Esophagus squamous epithelium (tissue), 4 donors: ENCODE measurements at regions not wholly inside any gene's neighbourhood (a gene's known extent, or its start where the extent isn't known, plus 50 kb on each side); places are given as distances from the start of the nearest gene placed in this dataset.

Experiments
- POLR2A ChIP-seq, 4 donors: fragments of 450-650 bp; IDR thresholded peaks; one replicate each; pipeline ENCODE4 v1.6.1; 2017; ENCODE audit warnings: antibody characterized with exemption in 4 of 4, mild to moderate bottlenecking in 4 of 4, moderate library complexity in 3 of 4
- TF ChIP-seq, protein P1 (sequence below), 6 experiments: fragments of 450-650 bp in 4 of 6; fragments of 200-600 bp in 2 of 6; sonication (generic) in 2 of 6; IDR thresholded peaks; one replicate each; pipeline ENCODE4 v1.5.1; 2016 to 2019; ENCODE audit warnings: antibody characterized with exemption in 6 of 6, mild to moderate bottlenecking in 4 of 6, moderate library complexity in 4 of 6

DNA sequence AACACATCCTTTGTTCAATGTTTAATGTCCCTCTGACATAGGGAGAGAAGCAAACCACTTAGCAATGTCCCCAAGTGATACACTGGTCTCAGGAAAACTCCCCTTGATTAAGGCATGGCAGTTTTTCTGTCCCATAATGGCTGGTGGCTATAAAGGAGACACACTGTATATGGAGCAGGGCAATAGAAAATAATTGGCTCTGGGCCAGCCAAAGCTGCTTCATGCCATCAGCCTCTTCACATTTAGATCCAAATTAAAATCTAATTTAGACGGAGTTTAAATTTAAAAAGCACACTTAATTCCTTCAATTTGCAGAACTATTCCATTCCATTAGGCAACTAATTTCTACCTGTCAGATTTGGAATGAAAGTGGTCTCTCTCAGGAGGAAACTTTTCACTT is 638.1 kb downstream of the DSC3 start:
- TF ChIP-seq, protein P1, sequence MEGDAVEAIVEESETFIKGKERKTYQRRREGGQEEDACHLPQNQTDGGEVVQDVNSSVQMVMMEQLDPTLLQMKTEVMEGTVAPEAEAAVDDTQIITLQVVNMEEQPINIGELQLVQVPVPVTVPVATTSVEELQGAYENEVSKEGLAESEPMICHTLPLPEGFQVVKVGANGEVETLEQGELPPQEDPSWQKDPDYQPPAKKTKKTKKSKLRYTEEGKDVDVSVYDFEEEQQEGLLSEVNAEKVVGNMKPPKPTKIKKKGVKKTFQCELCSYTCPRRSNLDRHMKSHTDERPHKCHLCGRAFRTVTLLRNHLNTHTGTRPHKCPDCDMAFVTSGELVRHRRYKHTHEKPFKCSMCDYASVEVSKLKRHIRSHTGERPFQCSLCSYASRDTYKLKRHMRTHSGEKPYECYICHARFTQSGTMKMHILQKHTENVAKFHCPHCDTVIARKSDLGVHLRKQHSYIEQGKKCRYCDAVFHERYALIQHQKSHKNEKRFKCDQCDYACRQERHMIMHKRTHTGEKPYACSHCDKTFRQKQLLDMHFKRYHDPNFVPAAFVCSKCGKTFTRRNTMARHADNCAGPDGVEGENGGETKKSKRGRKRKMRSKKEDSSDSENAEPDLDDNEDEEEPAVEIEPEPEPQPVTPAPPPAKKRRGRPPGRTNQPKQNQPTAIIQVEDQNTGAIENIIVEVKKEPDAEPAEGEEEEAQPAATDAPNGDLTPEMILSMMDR (IDR thresholded peaks at IDR 0.05) = no peak
- TF ChIP-seq POLR2A (IDR thresholded peaks at IDR 0.05) = no peak
